HG03558 (cell line): ENCODE measurements at regions not wholly inside any gene's neighbourhood (a gene's known extent, or its start where the extent isn't known, plus 50 kb on each side); places are given as distances from the start of the nearest gene placed in this dataset.

Experiments
- ATAC-seq: cut with Tn5 transposase; IDR thresholded peaks from one replicate; pipeline ENCODE4 v1.9.1; 2021; ENCODE audit warnings: moderate number of reproducible peaks; ENCODE audit not compliant: unreplicated experiment; ENCODE audit errors: extremely low read depth

- no peak for ATAC-seq
Observed at GRCh38 chr14:98799891-98800290, 472.1 kb downstream of the BCL11B start.

GRCh38 chr14:98802044-98802443 is 470.0 kb downstream of the BCL11B start:
- no peak for ATAC-seq

- ATAC-seq = no peak
Observed at GRCh38 chr14:98803196-98803595, 468.8 kb downstream of the BCL11B start.

GRCh38 chr14:98808494-98809407 is 463.2 kb downstream of the BCL11B start:
- no peak for ATAC-seq

- no peak for ATAC-seq
Observed at GRCh38 chr14:98816195-98816594, 455.8 kb downstream of the BCL11B start.

GRCh38 chr14:98816720-98817119 is 455.3 kb downstream of the BCL11B start:
- ATAC-seq = no peak

GRCh38 chr14:98819132-98819866 is 452.7 kb downstream of the BCL11B start:
- no peak for ATAC-seq

- ATAC-seq = no peak
Observed at GRCh38 chr14:98819867-98820206, 452.2 kb downstream of the BCL11B start.

GRCh38 chr14:98822917-98823316 is 449.1 kb downstream of the BCL11B start:
- no peak for ATAC-seq

- ATAC-seq = no peak
Observed at GRCh38 chr14:98826618-98827017, 445.4 kb downstream of the BCL11B start.

- no peak for ATAC-seq
Observed at GRCh38 chr14:98834119-98834518, 437.9 kb downstream of the BCL11B start.

- no peak for ATAC-seq
Observed at GRCh38 chr14:98835051-98835824, 436.8 kb downstream of the BCL11B start.

- no peak for ATAC-seq
Observed at GRCh38 chr14:98835825-98836100, 436.2 kb downstream of the BCL11B start.

- ATAC-seq = no peak
Observed at GRCh38 chr14:98840091-98840490, 431.9 kb downstream of the BCL11B start.

GRCh38 chr14:98840511-98840910 is 431.5 kb downstream of the BCL11B start:
- ATAC-seq = no peak

GRCh38 chr14:98844456-98844855 is 427.5 kb downstream of the BCL11B start:
- ATAC-seq = no peak

GRCh38 chr14:98847521-98848468 is 424.2 kb downstream of the BCL11B start:
- no peak for ATAC-seq

GRCh38 chr14:98853063-98853729 is 418.8 kb downstream of the BCL11B start:
- no peak for ATAC-seq

- ATAC-seq = no peak
Observed at GRCh38 chr14:98855926-98856715, 415.9 kb downstream of the BCL11B start.
